ENCODE measurements at regions not wholly inside any gene's neighbourhood (a gene's known extent, or its start where the extent isn't known, plus 50 kb on each side); places are given as distances from the start of the nearest gene placed in this dataset.

DNA sequence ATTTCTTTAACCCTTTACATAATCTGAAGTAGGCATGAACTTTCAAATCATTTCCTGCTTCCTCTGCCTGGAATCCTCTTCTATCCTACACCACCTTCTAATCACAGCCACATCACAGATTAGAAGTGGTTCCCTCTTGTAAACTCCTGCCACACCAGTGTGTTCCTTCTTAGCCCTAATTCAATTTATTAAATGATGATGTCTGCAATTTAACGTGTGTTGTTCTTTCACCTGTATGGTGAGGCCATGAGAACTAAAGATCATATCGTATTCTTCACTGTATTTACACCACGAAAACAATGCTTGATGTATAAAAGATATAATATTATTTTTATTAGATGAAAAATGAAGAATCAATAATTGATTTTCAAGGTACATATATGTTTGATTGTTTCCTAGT is 494.3 kb downstream of the EPHA4 start:
- H3K9me2 ChIP-seq (ENCODE audit: low read depth, low read length), result no peaks in the 10 kb centered on the region
- H3K79me2 ChIP-seq (ENCODE audit: insufficient read depth, low read length), result no peaks in the 10 kb centered on the region
- no peak overlapping the region for H2AFZ ChIP-seq (ENCODE audit: low read length)
- no peaks in the 10 kb centered on the region for H3K27me3 ChIP-seq (ENCODE audit: insufficient read depth, low read length)
- H3K9ac ChIP-seq (ENCODE audit: low read length), result no peak overlapping the region
- H3K9me3 ChIP-seq (ENCODE audit: low read length), result no peaks in the 10 kb centered on the region
- no peak overlapping the region for H3K4me3 ChIP-seq (ENCODE audit: low read depth, low read length, poor library complexity, severe bottlenecking)
- TF ChIP-seq, protein P1, sequence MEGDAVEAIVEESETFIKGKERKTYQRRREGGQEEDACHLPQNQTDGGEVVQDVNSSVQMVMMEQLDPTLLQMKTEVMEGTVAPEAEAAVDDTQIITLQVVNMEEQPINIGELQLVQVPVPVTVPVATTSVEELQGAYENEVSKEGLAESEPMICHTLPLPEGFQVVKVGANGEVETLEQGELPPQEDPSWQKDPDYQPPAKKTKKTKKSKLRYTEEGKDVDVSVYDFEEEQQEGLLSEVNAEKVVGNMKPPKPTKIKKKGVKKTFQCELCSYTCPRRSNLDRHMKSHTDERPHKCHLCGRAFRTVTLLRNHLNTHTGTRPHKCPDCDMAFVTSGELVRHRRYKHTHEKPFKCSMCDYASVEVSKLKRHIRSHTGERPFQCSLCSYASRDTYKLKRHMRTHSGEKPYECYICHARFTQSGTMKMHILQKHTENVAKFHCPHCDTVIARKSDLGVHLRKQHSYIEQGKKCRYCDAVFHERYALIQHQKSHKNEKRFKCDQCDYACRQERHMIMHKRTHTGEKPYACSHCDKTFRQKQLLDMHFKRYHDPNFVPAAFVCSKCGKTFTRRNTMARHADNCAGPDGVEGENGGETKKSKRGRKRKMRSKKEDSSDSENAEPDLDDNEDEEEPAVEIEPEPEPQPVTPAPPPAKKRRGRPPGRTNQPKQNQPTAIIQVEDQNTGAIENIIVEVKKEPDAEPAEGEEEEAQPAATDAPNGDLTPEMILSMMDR (IDR thresholded peaks at IDR 0.05; ENCODE audit: low read length), result no peak
- no peak for TF ChIP-seq EZH2 (IDR thresholded peaks at IDR 0.05; ENCODE audit: borderline replicate concordance, low read length)
- H3K27ac ChIP-seq (ENCODE audit: low read depth, low read length, poor library complexity, severe bottlenecking), result no peak overlapping the region
- no peaks in the 10 kb centered on the region for H3F3A ChIP-seq (ENCODE audit: insufficient read depth, low read length)
- no peaks in the 10 kb centered on the region for H3K4me1 ChIP-seq (ENCODE audit: insufficient read depth, low read length, severe bottlenecking)
- H3K36me3 ChIP-seq (ENCODE audit: insufficient read depth, low read length), result no peaks in the 10 kb centered on the region
- H4K20me1 ChIP-seq (ENCODE audit: insufficient read depth, low read length), result no peaks in the 10 kb centered on the region
- no peak overlapping the region for H3K4me2 ChIP-seq (ENCODE audit: low read length)

DNA sequence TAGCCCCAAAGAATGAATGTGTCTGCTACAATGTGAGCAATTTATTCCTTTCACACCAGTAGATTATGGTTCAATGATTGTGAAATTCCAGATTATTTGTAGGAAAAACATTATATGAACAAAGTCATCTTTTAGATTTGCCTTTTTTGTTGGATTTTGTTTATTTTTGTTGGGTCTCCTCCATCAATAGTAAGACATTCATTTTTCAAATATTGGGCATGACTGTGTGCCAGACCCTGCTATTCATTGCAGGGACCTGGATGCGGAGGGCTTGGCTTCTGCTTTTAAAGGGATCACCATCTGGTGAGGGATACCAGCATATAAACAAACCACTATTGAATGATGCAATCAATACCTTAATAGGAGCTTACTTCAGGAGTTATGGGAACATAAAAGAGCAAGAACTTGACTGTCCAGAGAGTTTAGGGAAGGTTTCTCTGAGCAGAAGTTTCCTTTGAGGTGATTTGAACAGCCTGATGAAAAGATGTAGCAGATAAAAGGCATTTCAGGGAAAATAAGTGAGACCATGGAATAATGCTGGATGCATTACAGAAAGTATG is 486.7 kb downstream of the EPHA4 start:
- no peaks in the 10 kb centered on the region for H3K27me3 ChIP-seq (ENCODE audit: insufficient read depth, low read length)
- H4K20me1 ChIP-seq (ENCODE audit: insufficient read depth, low read length), result no peaks in the 10 kb centered on the region
- no peaks in the 10 kb centered on the region for H3K9me3 ChIP-seq (ENCODE audit: low read length)
- H2AFZ ChIP-seq (ENCODE audit: low read length), result no peak overlapping the region
- H3K79me2 ChIP-seq (ENCODE audit: insufficient read depth, low read length), result no peaks in the 10 kb centered on the region
- H3K27ac ChIP-seq (ENCODE audit: low read depth, low read length, poor library complexity, severe bottlenecking), result no peak overlapping the region
- TF ChIP-seq EZH2 (IDR thresholded peaks at IDR 0.05; ENCODE audit: borderline replicate concordance, low read length), result no peak
- TF ChIP-seq, protein P1 (IDR thresholded peaks at IDR 0.05; ENCODE audit: low read length), result no peak
- no peaks in the 10 kb centered on the region for H3K9me2 ChIP-seq (ENCODE audit: low read depth, low read length)
- H3K9ac ChIP-seq (ENCODE audit: low read length), result no peak overlapping the region
- H3K36me3 ChIP-seq (ENCODE audit: insufficient read depth, low read length), result no peaks in the 10 kb centered on the region
- no peak overlapping the region for H3K4me2 ChIP-seq (ENCODE audit: low read length)
- no peak overlapping the region for H3K4me3 ChIP-seq (ENCODE audit: low read depth, low read length, poor library complexity, severe bottlenecking)
- H3F3A ChIP-seq (ENCODE audit: insufficient read depth, low read length), result no peaks in the 10 kb centered on the region
- no peaks in the 10 kb centered on the region for H3K4me1 ChIP-seq (ENCODE audit: insufficient read depth, low read length, severe bottlenecking)

DNA sequence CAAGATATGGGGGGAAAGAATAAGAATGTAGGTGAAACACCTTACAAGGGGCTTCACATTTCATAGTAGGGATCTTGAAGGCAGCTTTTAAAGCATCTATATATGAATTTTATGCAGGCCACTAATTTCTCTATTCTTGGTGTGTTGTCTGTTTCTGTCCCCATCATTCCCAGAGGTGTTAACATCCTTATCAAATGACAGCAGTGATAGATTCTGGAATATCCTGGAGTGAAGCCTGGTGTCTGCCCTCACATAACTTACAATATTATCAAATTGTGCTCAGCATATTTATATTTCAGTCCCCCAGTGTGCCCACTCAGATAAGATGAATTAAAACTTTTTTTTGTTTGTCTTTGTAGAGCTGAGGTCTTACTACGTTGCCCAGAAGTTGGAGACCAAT is 486.2 kb downstream of the EPHA4 start:
- no peaks in the 10 kb centered on the region for H3K36me3 ChIP-seq (ENCODE audit: insufficient read depth, low read length)
- H3K4me3 ChIP-seq (ENCODE audit: low read depth, low read length, poor library complexity, severe bottlenecking), result no peak overlapping the region
- no peak overlapping the region for H2AFZ ChIP-seq (ENCODE audit: low read length)
- no peaks in the 10 kb centered on the region for H4K20me1 ChIP-seq (ENCODE audit: insufficient read depth, low read length)
- no peaks in the 10 kb centered on the region for H3K27me3 ChIP-seq (ENCODE audit: insufficient read depth, low read length)
- H3F3A ChIP-seq (ENCODE audit: insufficient read depth, low read length), result no peaks in the 10 kb centered on the region
- TF ChIP-seq, protein P1 (IDR thresholded peaks at IDR 0.05; ENCODE audit: low read length), result no peak
- no peaks in the 10 kb centered on the region for H3K9me3 ChIP-seq (ENCODE audit: low read length)
- no peak overlapping the region for H3K27ac ChIP-seq (ENCODE audit: low read depth, low read length, poor library complexity, severe bottlenecking)
- H3K4me1 ChIP-seq (ENCODE audit: insufficient read depth, low read length, severe bottlenecking), result no peaks in the 10 kb centered on the region
- H3K9ac ChIP-seq (ENCODE audit: low read length), result no peak overlapping the region
- no peak overlapping the region for H3K4me2 ChIP-seq (ENCODE audit: low read length)
- H3K9me2 ChIP-seq (ENCODE audit: low read depth, low read length), result no peaks in the 10 kb centered on the region
- H3K79me2 ChIP-seq (ENCODE audit: insufficient read depth, low read length), result no peaks in the 10 kb centered on the region

All from OCI-LY1 (cell line).